Islet of Langerhans (tissue), 1 donor: ENCODE measurements at regions not wholly inside any gene's neighbourhood (a gene's known extent, or its start where the extent isn't known, plus 50 kb on each side); places are given as distances from the start of the nearest gene placed in this dataset.

Experiments
- FAIRE-seq: peaks from one replicate; lab custom pipeline; 2011; peaks lifted over from hg19 to GRCh38; lab: Jason Lieb, UNC

- no peak for FAIRE-seq
Observed at GRCh38 chr13:88601949-88602348, 930.8 kb downstream of the SLITRK5 start.

DNA sequence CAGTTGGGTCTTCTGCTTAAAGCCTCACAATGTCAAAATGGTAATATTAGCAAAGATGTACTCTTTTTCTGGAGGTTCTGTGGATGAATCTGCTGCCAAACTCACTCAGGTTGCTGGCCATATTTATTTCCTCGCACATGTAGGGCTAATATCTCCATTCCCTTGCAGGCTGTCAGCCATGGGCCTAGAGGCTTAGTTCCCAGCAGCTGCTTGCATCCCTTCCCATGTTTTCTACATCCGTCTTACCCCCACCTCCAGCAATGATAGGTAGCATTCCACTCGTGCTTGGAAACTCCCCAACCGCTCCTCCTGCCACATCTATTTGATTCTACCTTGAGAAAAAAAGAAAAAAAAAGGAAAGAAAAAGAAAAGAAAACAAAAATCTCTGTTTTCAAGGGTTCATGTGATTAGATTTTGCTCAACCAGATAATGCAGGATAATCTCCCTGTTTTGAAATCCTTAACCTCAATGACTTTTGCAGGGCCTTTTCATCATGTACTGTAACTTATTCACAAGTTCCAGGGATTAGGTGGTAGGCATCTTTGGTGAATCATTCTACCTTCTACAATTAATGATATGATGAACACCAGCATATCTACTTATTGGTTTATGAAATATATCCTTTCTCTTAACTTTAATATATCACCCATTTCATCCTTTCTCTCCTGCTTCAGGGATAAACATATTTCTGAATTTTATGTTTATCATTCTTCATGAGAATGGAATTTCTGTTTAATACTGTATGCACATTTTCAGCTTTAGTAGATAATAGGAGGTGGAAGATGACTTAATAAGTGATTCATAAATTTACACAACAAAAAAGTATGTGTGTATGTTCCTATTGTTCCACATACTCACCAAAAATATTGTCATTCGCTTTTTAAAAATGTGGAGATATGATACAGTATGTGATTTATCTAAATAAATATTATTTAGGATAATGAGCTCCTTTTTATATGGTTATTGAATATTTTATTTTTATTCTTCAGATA is 931.9 kb downstream of the SLITRK5 start:
- FAIRE-seq, result no peak

- no peak for FAIRE-seq
Observed at GRCh38 chr13:88617176-88617575, 946.0 kb downstream of the SLITRK5 start.

DNA sequence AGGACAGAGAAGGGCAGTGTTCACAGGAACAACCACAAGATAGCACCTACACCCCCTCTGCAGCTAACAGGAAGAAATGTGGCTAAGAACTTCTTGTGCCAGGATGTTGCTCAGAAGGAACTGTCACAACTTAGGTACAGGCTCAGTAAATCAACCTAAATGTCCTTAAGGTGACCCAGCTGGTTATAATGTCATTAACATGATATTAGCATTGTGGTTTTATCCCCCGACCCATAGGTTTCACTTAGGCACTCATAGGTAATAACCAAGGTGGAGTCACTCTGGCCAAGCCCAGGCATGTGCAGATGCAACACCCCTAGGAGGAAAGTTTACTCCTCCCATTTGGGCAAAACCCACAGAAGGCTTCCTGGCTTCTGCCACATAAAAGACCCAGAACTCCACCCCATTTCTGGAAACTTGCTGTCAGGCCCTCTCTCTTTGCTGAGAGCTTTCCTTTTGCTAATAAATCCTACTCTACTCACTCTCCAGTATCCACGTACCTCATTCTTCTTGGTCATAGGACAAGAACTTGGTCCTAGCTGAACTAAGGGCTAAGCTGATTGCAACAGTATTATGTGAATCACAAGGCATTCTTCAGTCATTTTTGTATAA is 951.3 kb downstream of the SLITRK5 start:
- no peak for FAIRE-seq

GRCh38 chr13:88623150-88623549 is 952.0 kb downstream of the SLITRK5 start:
- FAIRE-seq, result no peak

DNA sequence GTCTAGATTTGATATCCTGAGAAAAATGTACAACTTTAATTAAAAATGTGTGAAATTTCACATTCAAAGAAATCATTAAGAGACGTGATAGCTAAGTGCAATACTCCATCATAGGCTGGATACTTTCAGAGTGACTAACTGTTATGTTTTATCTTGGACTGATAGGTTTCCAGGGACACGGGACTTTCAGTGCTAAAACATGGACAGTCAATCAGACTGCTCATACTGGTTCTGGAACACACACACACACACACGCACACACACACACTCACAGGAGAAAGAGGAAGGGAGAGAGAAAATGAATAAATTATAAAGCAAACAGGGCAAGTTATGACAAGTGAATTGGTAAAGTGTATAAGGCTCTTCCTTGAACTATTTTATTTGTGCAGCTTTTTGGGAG is 955.9 kb downstream of the SLITRK5 start:
- FAIRE-seq, result no peak

GRCh38 chr13:88628882-88629281 is 957.7 kb downstream of the SLITRK5 start:
- FAIRE-seq, result no peak

- no peak for FAIRE-seq
Observed at GRCh38 chr13:88637935-88638334, 966.8 kb downstream of the SLITRK5 start.

DNA sequence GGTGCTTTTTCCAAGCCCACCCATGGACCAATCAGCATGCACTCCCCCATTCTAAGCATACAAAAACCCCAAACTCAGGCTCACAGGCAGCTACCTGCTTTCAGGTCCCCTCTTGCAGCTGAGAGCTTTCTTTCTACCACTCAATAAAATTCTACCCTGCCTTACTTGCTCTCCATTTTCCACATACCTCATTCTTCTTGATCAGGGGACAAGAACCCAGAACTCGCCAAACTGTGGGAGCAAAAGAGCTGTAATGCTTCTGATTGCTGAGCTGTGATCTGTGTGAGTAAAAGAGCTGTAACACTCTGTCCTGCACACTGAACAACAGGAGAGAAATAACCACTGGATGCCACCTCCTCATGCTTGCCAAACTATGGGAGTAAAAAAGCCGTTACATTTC is 972.1 kb downstream of the SLITRK5 start:
- no peak for FAIRE-seq

DNA sequence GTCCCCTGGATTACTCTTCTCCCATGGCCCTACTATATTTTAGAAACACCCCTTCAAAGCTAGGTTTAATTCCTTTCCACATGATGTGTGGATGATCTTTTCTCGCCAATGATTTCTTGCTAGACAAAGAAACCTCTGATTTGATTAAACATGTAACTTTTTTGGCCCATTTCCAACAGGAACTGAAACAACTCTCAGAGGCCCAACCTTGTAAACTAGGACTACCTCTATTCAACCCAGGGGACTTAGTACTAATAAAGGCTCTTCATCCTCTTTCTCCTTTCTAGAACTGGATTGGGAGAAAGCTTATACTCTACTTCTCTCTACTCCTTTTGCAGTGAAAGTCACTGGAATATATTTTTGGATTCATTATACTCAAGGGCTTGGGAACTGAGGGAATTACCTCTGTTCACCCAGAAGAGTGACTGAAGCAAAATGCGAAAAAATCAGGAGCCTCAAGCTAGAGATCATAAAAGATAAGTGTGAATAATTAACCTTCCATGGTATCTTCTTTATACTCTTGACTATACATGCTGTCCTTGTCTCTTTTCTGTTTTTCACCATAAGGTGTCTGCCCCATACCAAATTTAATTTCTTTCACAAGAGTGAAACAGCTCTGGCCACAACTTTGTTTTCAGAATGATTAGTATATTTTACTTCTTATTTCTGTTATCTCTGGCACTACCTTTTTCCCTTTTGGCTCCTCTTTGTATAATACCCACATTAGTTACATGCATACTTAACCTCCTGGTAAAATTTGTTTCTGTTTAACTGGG is 977.6 kb downstream of the SLITRK5 start:
- FAIRE-seq, result no peak

GRCh38 chr13:88649855-88650254 is 978.7 kb downstream of the SLITRK5 start:
- no peak for FAIRE-seq

DNA sequence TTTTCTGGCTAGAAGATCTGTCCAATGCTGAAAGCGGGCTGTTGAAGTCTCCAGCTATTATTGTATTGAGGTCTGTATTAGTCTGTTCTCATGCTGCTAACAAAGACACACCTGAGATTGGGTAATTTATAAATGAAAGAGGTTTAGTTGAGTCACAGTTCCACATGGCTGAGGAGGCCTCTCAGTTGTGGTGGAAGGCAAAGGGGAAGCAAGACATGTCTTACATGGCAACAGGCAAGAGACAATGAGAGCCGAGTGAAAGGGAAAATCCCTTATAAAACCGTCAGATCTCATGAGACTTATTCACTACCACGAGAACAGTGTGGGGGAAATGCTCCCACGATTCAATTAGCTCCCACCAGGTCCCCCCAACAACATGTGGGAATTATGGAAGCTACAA is 980.4 kb downstream of the SLITRK5 start:
- no peak for FAIRE-seq

DNA sequence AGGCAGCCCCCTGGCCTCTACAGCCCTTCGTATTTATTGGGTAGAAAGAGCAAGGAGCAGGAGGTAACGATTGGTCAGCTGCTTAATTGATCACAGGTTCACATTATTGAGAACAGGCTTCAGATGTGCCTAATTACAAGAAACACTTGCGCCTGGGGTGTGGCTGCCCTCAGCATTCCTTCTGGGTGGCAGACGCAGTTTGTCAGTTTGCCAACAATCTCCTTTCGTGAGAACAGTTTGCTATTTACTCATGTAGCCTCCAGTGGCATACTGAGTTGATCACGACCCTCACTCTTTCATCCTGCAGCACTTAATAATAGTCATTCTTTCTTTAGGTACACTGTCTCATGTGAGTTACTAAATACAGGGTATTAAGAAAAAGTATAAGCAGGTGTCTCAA is 985.6 kb downstream of the SLITRK5 start:
- FAIRE-seq, result no peak

GRCh38 chr13:88670509-88670908 is 999.3 kb downstream of the SLITRK5 start:
- FAIRE-seq, result no peak

DNA sequence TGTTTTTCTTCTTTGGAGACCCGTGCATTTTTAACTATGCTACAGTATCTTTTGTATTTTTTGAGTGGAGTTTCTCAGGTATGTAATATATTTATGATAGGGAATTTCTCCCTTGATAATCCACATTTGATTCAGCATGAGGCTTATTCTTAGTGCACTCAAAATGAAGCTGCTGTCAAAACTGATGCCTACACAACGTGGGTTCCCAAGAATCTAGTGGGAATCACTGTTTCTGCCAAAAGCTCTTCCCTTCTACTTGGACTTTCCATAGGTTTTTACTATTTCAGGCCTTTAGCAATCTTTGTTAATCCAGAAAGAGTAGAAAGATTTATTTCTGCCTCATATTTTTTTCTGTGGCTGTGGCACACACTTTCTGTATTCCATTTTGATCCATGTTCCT is 1003.7 kb downstream of the SLITRK5 start:
- FAIRE-seq, result no peak

GRCh38 chr13:88675347-88675996 is 1004.3 kb downstream of the SLITRK5 start:
- FAIRE-seq, result no peak

- FAIRE-seq, result no peak
Observed at GRCh38 chr13:88676016-88676415, 1004.8 kb downstream of the SLITRK5 start.

GRCh38 chr13:88685459-88685858 is 1014.3 kb downstream of the SLITRK5 start:
- no peak for FAIRE-seq

- no peak for FAIRE-seq
Observed at GRCh38 chr13:88701551-88701950, 1030.4 kb downstream of the SLITRK5 start.

- no peak for FAIRE-seq
Observed at GRCh38 chr13:88704600-88705275, 1033.6 kb downstream of the SLITRK5 start.

DNA sequence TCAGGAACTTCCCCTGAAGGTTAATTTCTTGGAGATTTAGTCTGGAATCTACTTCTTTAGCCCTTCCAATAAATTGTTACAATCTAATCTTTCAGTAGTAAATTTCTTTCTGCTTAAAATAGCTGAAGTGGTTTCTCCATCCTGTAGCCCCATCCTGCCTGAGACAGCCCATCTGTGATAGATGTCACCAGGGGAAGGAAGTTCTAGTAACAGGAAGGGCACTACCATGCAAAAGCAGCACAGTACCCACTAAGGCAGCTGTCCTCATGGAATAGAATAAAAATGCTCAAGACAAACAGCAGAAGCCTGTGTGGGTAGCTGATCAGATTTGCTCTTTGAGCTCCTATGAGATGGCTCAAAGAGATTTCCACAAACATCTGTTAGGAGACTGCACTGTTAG is 1036.5 kb downstream of the SLITRK5 start:
- no peak for FAIRE-seq

DNA sequence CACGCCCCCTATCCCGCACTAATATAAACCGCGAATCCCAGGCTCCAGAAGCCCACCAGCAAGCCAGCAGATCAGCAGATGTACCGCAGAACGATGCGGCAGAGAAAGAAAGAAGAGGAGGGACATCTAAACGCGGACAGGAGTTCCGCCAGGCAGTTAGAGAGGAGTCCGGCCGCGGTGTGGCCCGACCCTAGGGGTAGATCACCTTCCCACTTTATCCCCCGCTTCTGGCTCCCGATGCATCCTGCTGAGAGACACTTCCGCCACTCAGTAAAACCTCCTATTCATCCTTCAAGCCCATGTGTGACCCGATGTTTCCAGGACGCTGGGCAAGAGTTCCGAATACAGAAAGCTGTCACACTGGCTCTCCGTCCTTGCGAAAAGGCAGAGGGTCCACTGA is 1046.8 kb downstream of the SLITRK5 start:
- no peak for FAIRE-seq
